OCI-LY3 (cell line): ENCODE measurements at regions not wholly inside any gene's neighbourhood (a gene's known extent, or its start where the extent isn't known, plus 50 kb on each side); places are given as distances from the start of the nearest gene placed in this dataset.
A peak's percentile ranks its signal among the peaks of the same experiment; 100 is the strongest.

Source experiments
- H2AFZ ChIP-seq: fragments of 200-600, 300-600 bp; shearing (Covaris generic); 2 replicates; pipeline ENCODE4 v1.6.0; 2014; ENCODE audit warnings: antibody characterized with exemption, low read depth, low read length
- H3K27ac ChIP-seq: fragments of 200-600, 300-600 bp; sonication (generic); 2 replicates; pipeline ENCODE4 v1.5.1; 2014; ENCODE audit warnings: mild to moderate bottlenecking, low read length, moderate library complexity, mixed read lengths
- H3K27me3 ChIP-seq: fragments of 200-600, 300-600 bp; sonication (generic); 2 replicates; pipeline ENCODE4 v1.6.1; 2014; ENCODE audit warnings: low read depth, low read length, mixed read lengths
- H3K36me3 ChIP-seq: fragments of 200-600, 300-600 bp; sonication (generic); replicated peaks from 2 replicates; pipeline ENCODE3; 2014; ENCODE audit warnings: low read depth, low read length, mixed read lengths
- H3K4me1 ChIP-seq: fragments of 300-600, 200-600 bp; sonication (generic); 2 replicates; pipeline ENCODE4 v1.6.1; 2014; ENCODE audit warnings: low read length, mixed read lengths
- H3K4me2 ChIP-seq: fragments of 200-600, 300-600 bp; sonication (generic); 2 replicates; pipeline ENCODE4 v1.6.1; 2014; ENCODE audit warnings: low read length, mixed read lengths
- H3K4me3 ChIP-seq: fragments of 300-600, 200-600 bp; sonication (generic); 2 replicates; pipeline ENCODE4 v1.5.1; 2014; ENCODE audit warnings: antibody characterized with exemption, mild to moderate bottlenecking, low read length, moderate library complexity
- H3K79me2 ChIP-seq: fragments of 300-600, 200-600 bp; shearing (Covaris generic); 2 replicates; pipeline ENCODE4 v1.6.1; 2014; ENCODE audit warnings: mild to moderate bottlenecking, low read length, mixed read lengths
- H3K9ac ChIP-seq: fragments of 300-600, 200-600 bp; shearing (Covaris generic); 2 replicates; pipeline ENCODE4 v1.6.0; 2014; ENCODE audit warnings: mild to moderate bottlenecking, low read length, moderate library complexity
- H3K9me3 ChIP-seq: fragments of 200-600, 300-600 bp; shearing (Covaris generic); 2 replicates; pipeline ENCODE4 v1.6.1; 2014; ENCODE audit warnings: low read length, mixed read lengths; ENCODE audit not compliant: insufficient read depth
- H4K20me1 ChIP-seq: fragments of 200-600, 300-600 bp; sonication (generic); 2 replicates; pipeline ENCODE4 v1.6.1; 2016; ENCODE audit warnings: low read length, mixed read lengths; ENCODE audit not compliant: insufficient read depth
- EZH2phosphoT487 ChIP-seq: fragments of 200-600 bp; shearing (Covaris generic); IDR thresholded peaks from 2 replicates; pipeline ENCODE4 v1.6.1; 2018; ENCODE audit warnings: antibody characterized with exemption, mixed run types, low read depth
- TF ChIP-seq, protein P1 (sequence below): fragments of 200-600, 300-600 bp; sonication (generic); IDR thresholded peaks from 2 replicates; pipeline ENCODE4 v1.5.1; 2014; ENCODE audit warnings: antibody characterized with exemption, low read length, low read depth

DNA sequence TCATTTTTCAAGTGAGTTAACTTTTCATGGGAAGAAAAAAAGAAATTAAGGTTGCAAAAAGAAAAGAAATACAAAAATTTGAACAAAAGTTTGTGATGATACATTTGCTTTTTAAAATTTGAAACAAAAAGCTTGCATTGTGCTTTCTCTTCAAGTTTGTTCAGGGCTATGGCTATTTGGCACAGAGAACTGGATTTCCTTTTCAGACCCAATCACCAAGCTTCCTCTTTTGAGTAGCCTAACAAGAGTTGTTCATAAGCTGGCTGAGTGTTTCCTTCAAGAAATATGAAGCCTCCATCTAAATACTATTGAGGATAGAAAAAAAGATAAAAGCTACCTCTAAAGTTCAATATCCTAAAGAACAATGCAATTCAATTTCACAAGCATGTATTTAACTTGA, 787.8 kb downstream of the LIG4 start:
- no peak overlapping the region for H3K4me2 ChIP-seq
- no peak overlapping the region for H3K27ac ChIP-seq
- H3K36me3 ChIP-seq = no peaks in the 10 kb centered on the region
- no peak overlapping the region for H2AFZ ChIP-seq
- H3K27me3 ChIP-seq = no peaks in the 10 kb centered on the region
- H4K20me1 ChIP-seq = no peaks in the 10 kb centered on the region
- TF ChIP-seq, protein P1, sequence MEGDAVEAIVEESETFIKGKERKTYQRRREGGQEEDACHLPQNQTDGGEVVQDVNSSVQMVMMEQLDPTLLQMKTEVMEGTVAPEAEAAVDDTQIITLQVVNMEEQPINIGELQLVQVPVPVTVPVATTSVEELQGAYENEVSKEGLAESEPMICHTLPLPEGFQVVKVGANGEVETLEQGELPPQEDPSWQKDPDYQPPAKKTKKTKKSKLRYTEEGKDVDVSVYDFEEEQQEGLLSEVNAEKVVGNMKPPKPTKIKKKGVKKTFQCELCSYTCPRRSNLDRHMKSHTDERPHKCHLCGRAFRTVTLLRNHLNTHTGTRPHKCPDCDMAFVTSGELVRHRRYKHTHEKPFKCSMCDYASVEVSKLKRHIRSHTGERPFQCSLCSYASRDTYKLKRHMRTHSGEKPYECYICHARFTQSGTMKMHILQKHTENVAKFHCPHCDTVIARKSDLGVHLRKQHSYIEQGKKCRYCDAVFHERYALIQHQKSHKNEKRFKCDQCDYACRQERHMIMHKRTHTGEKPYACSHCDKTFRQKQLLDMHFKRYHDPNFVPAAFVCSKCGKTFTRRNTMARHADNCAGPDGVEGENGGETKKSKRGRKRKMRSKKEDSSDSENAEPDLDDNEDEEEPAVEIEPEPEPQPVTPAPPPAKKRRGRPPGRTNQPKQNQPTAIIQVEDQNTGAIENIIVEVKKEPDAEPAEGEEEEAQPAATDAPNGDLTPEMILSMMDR = no peak
- TF ChIP-seq EZH2phosphoT487 = no peak
- H3K4me3 ChIP-seq = no peak overlapping the region
- H3K9ac ChIP-seq = no peak overlapping the region
- H3K9me3 ChIP-seq = no peaks in the 10 kb centered on the region
- no peaks in the 10 kb centered on the region for H3K79me2 ChIP-seq
- no peaks in the 10 kb centered on the region for H3K4me1 ChIP-seq

DNA sequence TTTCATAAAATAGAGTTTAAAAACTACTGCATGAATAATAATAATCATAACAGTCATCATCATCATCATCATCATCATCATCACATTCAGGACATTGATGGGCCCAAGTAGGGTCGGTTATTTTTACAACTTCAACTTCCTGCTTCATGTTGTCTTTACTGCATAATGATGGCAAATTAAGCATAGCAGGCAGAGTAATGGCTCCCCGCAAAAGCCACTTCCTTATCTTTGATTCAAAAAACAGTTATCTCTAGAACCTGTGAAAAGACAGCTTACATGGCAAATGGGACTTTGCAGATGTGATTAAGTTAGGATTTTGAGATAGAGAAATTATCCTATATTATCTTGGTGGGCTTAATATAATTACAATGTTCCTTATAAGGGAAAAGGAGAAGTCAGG, 792.9 kb downstream of the LIG4 start:
- no peaks in the 10 kb centered on the region for H3K27me3 ChIP-seq
- H3K4me2 ChIP-seq = no peak overlapping the region

GRCh38 chr13:107421951-107422350, 793.4 kb downstream of the LIG4 start:
- TF ChIP-seq, protein P1 = no peak
- TF ChIP-seq EZH2phosphoT487 = no peak
- Histone ChIP-seq H3K9ac (no peak overlapping the region), H4K20me1 (no peaks in the 10 kb centered on the region), H2AFZ (no peak overlapping the region), H3K36me3 (no peaks in the 10 kb centered on the region), H3K27ac (no peak overlapping the region), H3K4me3 (no peak overlapping the region), H3K9me3 (0 out of 2 replicates have a peak, but pooled peaks cover 3% of the 10 kb centered on the region), H3K79me2 (no peaks in the 10 kb centered on the region), H3K4me2 (no peak overlapping the region), H3K27me3 (no peaks in the 10 kb centered on the region), H3K4me1 (no peaks in the 10 kb centered on the region)

More for the DNA sequence above, 792.9 kb downstream of the LIG4 start:
- Histone ChIP-seq H3K36me3 (no peaks in the 10 kb centered on the region), H3K79me2 (no peaks in the 10 kb centered on the region), H3K9me3 (0 out of 2 replicates have a peak, but pooled peaks cover 3% of the 10 kb centered on the region), H3K4me3 (no peak overlapping the region), H2AFZ (no peak overlapping the region), H4K20me1 (no peaks in the 10 kb centered on the region), H3K9ac (no peak overlapping the region), H3K27ac (no peak overlapping the region), H3K4me1 (no peaks in the 10 kb centered on the region)
- no peak for TF ChIP-seq EZH2phosphoT487
- TF ChIP-seq, protein P1 = no peak

- Histone ChIP-seq H3K4me3 (no peak overlapping the region), H3K4me1 (no peaks in the 10 kb centered on the region), H3K9ac (no peak overlapping the region), H3K27me3 (no peaks in the 10 kb centered on the region), H3K79me2 (no peaks in the 10 kb centered on the region), H3K4me2 (peak overlapping the region; percentile 8; the same call in 1 of the 2 replicates), H3K27ac (no peak overlapping the region), H3K9me3 (0 out of 2 replicates have a peak, but pooled peaks cover 3% of the 10 kb centered on the region), H2AFZ (no peak overlapping the region), H4K20me1 (no peaks in the 10 kb centered on the region), H3K36me3 (no peaks in the 10 kb centered on the region)
- no peak for TF ChIP-seq EZH2phosphoT487
- TF ChIP-seq, protein P1 = no peak
Observed at GRCh38 chr13:107421028-107421427, 794.3 kb downstream of the LIG4 start.
